Ishikawa (cell line): ENCODE measurements at regions not wholly inside any gene's neighbourhood (a gene's known extent, or its start where the extent isn't known, plus 50 kb on each side); places are given as distances from the start of the nearest gene placed in this dataset.

Experiments
- CEBPB ChIP-seq: IDR thresholded peaks from 2 replicates; pipeline ENCODE4 v1.6.1; 2012
- CREB1 ChIP-seq: IDR thresholded peaks from 2 replicates; pipeline ENCODE4 v1.6.1; 2012; ENCODE audit warnings: low read depth
- EGR1 ChIP-seq: IDR thresholded peaks from 2 replicates; pipeline ENCODE4 v1.6.1; 2012
- EP300 ChIP-seq: IDR thresholded peaks from 2 replicates; pipeline ENCODE4 v1.6.1; 2012; ENCODE audit warnings: borderline replicate concordance
- FOXM1 ChIP-seq: IDR thresholded peaks from 2 replicates; pipeline ENCODE4 v1.6.1; 2012; ENCODE audit warnings: low read depth, borderline replicate concordance
- NFIC ChIP-seq: IDR thresholded peaks from 2 replicates; pipeline ENCODE4 v1.6.1; 2012
- RAD21 ChIP-seq: IDR thresholded peaks from 2 replicates; pipeline ENCODE4 v1.6.1; 2012; ENCODE audit warnings: low read depth
- REST ChIP-seq: IDR thresholded peaks from 2 replicates; pipeline ENCODE4 v1.6.1; 2012; ENCODE audit warnings: low read depth, mild to moderate bottlenecking
- TAF1 ChIP-seq: IDR thresholded peaks from 2 replicates; pipeline ENCODE4 v1.6.1; 2012; ENCODE audit warnings: low read depth, mild to moderate bottlenecking
- TCF12 ChIP-seq: IDR thresholded peaks from 2 replicates; pipeline ENCODE4 v1.6.1; 2012; ENCODE audit warnings: low read depth
- TEAD4 ChIP-seq: IDR thresholded peaks from 2 replicates; pipeline ENCODE4 v1.6.1; 2012
- USF1 ChIP-seq: IDR thresholded peaks from 2 replicates; pipeline ENCODE4 v1.6.1; 2012
- YY1 ChIP-seq: IDR thresholded peaks from 2 replicates; pipeline ENCODE4 v1.6.1; 2012; ENCODE audit warnings: low read depth
- ZBTB7A ChIP-seq: IDR thresholded peaks from 2 replicates; pipeline ENCODE4 v1.6.1; 2012; ENCODE audit warnings: low read depth
- TF ChIP-seq, protein P1 (sequence below): IDR thresholded peaks from 2 replicates; pipeline ENCODE4 v1.6.1; 2012

- TF ChIP-seq EGR1, result no peak
- no peak for TF ChIP-seq RAD21
- no peak for TF ChIP-seq ZBTB7A
- no peak for TF ChIP-seq TEAD4
- TF ChIP-seq USF1, result no peak
- TF ChIP-seq NFIC, result no peak
- no peak for TF ChIP-seq FOXM1
- TF ChIP-seq YY1, result no peak
- TF ChIP-seq TCF12, result no peak
- TF ChIP-seq TAF1, result no peak
- no peak for TF ChIP-seq REST
- TF ChIP-seq CEBPB, result no peak
- no peak for TF ChIP-seq EP300
- no peak for TF ChIP-seq CREB1
- TF ChIP-seq, protein P1, sequence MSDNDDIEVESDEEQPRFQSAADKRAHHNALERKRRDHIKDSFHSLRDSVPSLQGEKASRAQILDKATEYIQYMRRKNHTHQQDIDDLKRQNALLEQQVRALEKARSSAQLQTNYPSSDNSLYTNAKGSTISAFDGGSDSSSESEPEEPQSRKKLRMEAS, result no peak
Measured at GRCh38 chr16:26196802-26197201, 505.0 kb downstream of the HS3ST4 start.

GRCh38 chr16:26197707-26198106, 505.9 kb downstream of the HS3ST4 start:
- TF ChIP-seq, protein P1, result no peak
- no peak for TF ChIP-seq TCF12
- no peak for TF ChIP-seq USF1
- no peak for TF ChIP-seq TEAD4

DNA sequence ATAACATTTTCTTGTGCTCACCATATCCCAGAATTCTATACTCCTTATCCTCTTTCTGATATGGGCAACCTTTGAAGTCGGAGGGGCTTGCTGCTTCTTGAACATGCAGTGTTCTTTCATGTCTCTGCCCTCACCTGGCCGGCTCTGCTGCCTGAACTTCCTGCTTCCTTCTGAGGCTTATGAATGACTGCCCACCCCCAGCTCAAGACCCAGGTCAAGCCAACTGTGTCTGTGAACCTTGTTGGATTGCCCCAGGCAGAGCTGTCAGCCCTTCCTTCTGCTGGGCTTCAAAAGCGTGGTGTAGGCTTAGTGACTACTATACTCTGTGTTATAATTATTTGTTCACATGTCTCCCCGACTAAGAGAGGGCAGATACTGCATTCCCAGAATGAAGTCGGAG, 506.5 kb downstream of the HS3ST4 start:
- TF ChIP-seq FOXM1 (no peak), REST (no peak), CREB1 (no peak), CEBPB (no peak), RAD21 (no peak), EP300 (no peak), TAF1 (no peak), NFIC (no peak), YY1 (no peak), ZBTB7A (no peak), USF1 (no peak), TEAD4 (no peak)
- TF ChIP-seq, protein P1, result no peak

DNA sequence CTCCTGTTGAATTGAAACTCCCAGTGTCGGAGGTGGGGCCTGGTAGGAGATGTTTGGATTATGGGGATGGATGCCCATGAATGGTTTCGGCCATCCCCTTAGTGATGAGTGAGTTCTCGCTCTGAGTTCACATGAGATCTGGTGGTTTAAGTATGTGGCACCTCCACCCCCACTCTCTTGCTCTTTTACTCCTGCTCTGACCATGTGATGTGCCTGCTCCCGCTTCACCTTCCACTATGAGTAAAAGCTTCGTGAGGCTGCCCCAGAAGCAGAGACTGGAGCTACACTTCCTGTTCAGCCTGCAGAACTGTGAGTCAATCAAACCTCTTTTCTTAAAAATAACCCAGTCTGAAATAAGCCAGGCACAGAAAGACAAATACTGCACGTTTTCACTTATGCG, 512.4 kb downstream of the HS3ST4 start:
- TF ChIP-seq, protein P1, result no peak
- TF ChIP-seq TAF1, result no peak
- no peak for TF ChIP-seq NFIC
- TF ChIP-seq CREB1, result no peak
- no peak for TF ChIP-seq ZBTB7A
- no peak for TF ChIP-seq YY1
- no peak for TF ChIP-seq TCF12
- TF ChIP-seq EP300, result no peak

DNA sequence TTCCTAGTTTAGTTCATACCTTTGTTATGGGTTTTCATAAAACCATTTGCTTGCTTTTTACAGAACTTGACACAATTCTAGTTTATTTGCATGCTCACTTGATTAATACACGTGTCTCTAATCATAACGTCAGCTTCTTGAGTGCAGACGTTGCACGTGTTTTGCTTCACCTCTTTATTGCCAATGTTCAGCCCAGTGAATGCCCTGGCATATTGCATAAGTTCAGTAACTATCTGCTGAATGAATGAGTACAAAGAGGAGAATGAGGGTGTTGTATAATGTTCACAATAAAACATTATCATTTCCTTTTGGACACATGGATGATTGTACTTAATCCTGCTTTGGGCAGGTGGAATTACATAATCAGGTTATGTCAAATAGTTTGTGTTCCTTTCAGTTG, 519.8 kb downstream of the HS3ST4 start:
- TF ChIP-seq, protein P1, result no peak
- TF ChIP-seq TEAD4, result no peak
- TF ChIP-seq USF1, result no peak
- TF ChIP-seq TAF1, result no peak
- TF ChIP-seq EP300, result no peak
- TF ChIP-seq CEBPB, result no peak
- no peak for TF ChIP-seq TCF12
- TF ChIP-seq FOXM1, result no peak
- TF ChIP-seq NFIC, result no peak
- no peak for TF ChIP-seq YY1
- TF ChIP-seq RAD21, result no peak
- no peak for TF ChIP-seq ZBTB7A
- TF ChIP-seq REST, result no peak
- no peak for TF ChIP-seq EGR1
